Endothelial cell of umbilical vein (primary cell): ENCODE measurements at regions not wholly inside any gene's neighbourhood (a gene's known extent, or its start where the extent isn't known, plus 50 kb on each side); places are given as distances from the start of the nearest gene placed in this dataset.

ENCODE experiments used
- BruUV-seq: library from RNA; stranded (reverse); fragments of 400-500 nt; replicated peaks from 2 replicates; lab custom pipeline; 2021; lab: Mats Ljungman, UMichigan
- CTCF ChIA-PET: fragments of 300-600, 350-600 bp; sonication (Branson Sonifier 250); formaldehyde crosslinking; loops from one replicate; lab custom pipeline; 2021; ENCODE audit warnings: antibody characterized with exemption, inconsistent platforms; lab: Charles Lee
- POLR2A ChIA-PET: fragments of 300-600, 350-600 bp; sonication (Branson Sonifier 250); formaldehyde crosslinking; loops from one replicate; lab custom pipeline; 2021; ENCODE audit warnings: antibody characterized with exemption, inconsistent platforms; lab: Charles Lee
- DNase-seq: peaks from one replicate; pipeline ENCODE4 v3.0.0-alpha.2; 2011; ENCODE audit warnings: low read depth, low spot score
- FAIRE-seq: peaks from 2 replicates; lab custom pipeline; 2011; peaks lifted over from hg19 to GRCh38; lab: Jason Lieb, UNC
- H2AFZ ChIP-seq: 2 replicates; pipeline ENCODE4 v1.6.0; 2012; ENCODE audit warnings: low read depth, low read length, control low read depth, inconsistent platforms
- H3K27ac ChIP-seq: 2 replicates; pipeline ENCODE4 v1.5.1; 2011; ENCODE audit warnings: low read depth, mild to moderate bottlenecking, control low read depth, low read length, moderate library complexity; ENCODE audit not compliant: insufficient read depth
- H3K27me3 ChIP-seq, 2 experiments: 2 replicates each; pipeline versions ENCODE4 v1.6.0 to v1.6.1; 2011; ENCODE audit warnings: low read length in 2 of 2, mixed read lengths in 1 of 2; ENCODE audit not compliant: control insufficient read depth in 2 of 2, insufficient read depth in 2 of 2
- H3K36me3 ChIP-seq, 2 experiments: 2 replicates in 1 of 2; 3 replicates in 1 of 2; pipeline ENCODE4 v1.5.1; 2011; ENCODE audit warnings: low read length in 2 of 2, mild to moderate bottlenecking in 1 of 2, moderate library complexity in 1 of 2; ENCODE audit not compliant: control insufficient read depth in 2 of 2, insufficient read depth in 2 of 2; ENCODE audit errors: extremely low read depth in 1 of 2
- H3K4me1 ChIP-seq: 3 replicates; pipeline ENCODE4 v1.5.1; 2011; ENCODE audit warnings: mild to moderate bottlenecking, low read length; ENCODE audit not compliant: control insufficient read depth, insufficient read depth; ENCODE audit errors: extremely low read depth
- H3K4me2 ChIP-seq: 2 replicates; pipeline ENCODE4 v1.6.1; 2011; ENCODE audit warnings: low read length, control low read depth, mixed read lengths; ENCODE audit not compliant: insufficient read depth
- H3K4me3 ChIP-seq, 3 experiments: fragments of 200-600 bp in 1 of 3; sonication (generic), shearing (Covaris generic) in 1 of 3; replicated peaks in 1 of 3; 2 replicates each; pipeline ENCODE4 v1.5.1; 2011 to 2016; ENCODE audit warnings: control low read depth in 3 of 3, low read length in 3 of 3, mild to moderate bottlenecking in 2 of 3, inconsistent platforms in 1 of 3, low read depth in 1 of 3, moderate library complexity in 1 of 3; ENCODE audit not compliant: insufficient read depth in 1 of 3
- H3K79me2 ChIP-seq: 2 replicates; pipeline ENCODE4 v1.6.0; 2012; ENCODE audit warnings: low read length, inconsistent platforms; ENCODE audit not compliant: control insufficient read depth, insufficient read depth
- H3K9ac ChIP-seq: replicated peaks from 2 replicates; pipeline ENCODE3; 2011; ENCODE audit warnings: low read length, control low read depth; ENCODE audit not compliant: insufficient read depth; ENCODE audit errors: extremely low read depth
- H3K9me1 ChIP-seq: replicated peaks from 3 replicates; pipeline ENCODE4 v1.6.0; 2011; ENCODE audit warnings: mild to moderate bottlenecking, low read length; ENCODE audit not compliant: control insufficient read depth, insufficient read depth; ENCODE audit errors: extremely low read depth
- H3K9me3 ChIP-seq: replicated peaks from 2 replicates; pipeline ENCODE4 v1.5.1; 2012; ENCODE audit warnings: low read length, inconsistent platforms; ENCODE audit not compliant: control insufficient read depth, insufficient read depth
- H4K20me1 ChIP-seq: replicated peaks from 2 replicates; pipeline ENCODE3; 2011; ENCODE audit warnings: mild to moderate bottlenecking, low read length; ENCODE audit not compliant: control insufficient read depth, insufficient read depth; ENCODE audit errors: extremely low read depth
- EZH2 ChIP-seq: IDR thresholded peaks from 2 replicates; pipeline ENCODE4 v1.6.1; 2012; ENCODE audit warnings: borderline replicate concordance, low read depth, mild to moderate bottlenecking, moderate library complexity, low read length, inconsistent platforms; ENCODE audit not compliant: severe bottlenecking
- FOS ChIP-seq: IDR thresholded peaks from 2 replicates; pipeline ENCODE4 v1.6.1; 2011; ENCODE audit warnings: mild to moderate bottlenecking, low read length, moderate library complexity, borderline replicate concordance; ENCODE audit not compliant: insufficient read depth
- GATA2 ChIP-seq: IDR thresholded peaks from 2 replicates; pipeline ENCODE4 v1.7.0; 2011; ENCODE audit warnings: low read depth, mild to moderate bottlenecking, moderate library complexity, mixed read lengths, low read length; ENCODE audit not compliant: insufficient read length, insufficient read depth
- JUN ChIP-seq: IDR thresholded peaks from 2 replicates; pipeline ENCODE4 v1.6.1; 2011; ENCODE audit warnings: borderline replicate concordance, low read depth; ENCODE audit not compliant: insufficient read length, insufficient read depth
- MYC ChIP-seq: IDR thresholded peaks from one replicate; pipeline ENCODE4 v1.6.1; 2011; ENCODE audit warnings: mild to moderate bottlenecking, low read depth, low read length
- POLR2A ChIP-seq: IDR thresholded peaks from 2 replicates; pipeline ENCODE4 v1.6.1; 2012; ENCODE audit warnings: low read depth, mild to moderate bottlenecking, control low read depth, low read length
- POLR2AphosphoS5 ChIP-seq: IDR thresholded peaks from 2 replicates; pipeline ENCODE4 v1.6.1; 2012; ENCODE audit warnings: low read depth, mild to moderate bottlenecking, control low read depth, low read length, moderate library complexity; ENCODE audit not compliant: insufficient read depth
- dilution Hi-C: fragments of 300-500 bp; cut with MboI; formaldehyde crosslinking; loops from one replicate; pipeline ENCODE4 v1.15.0; 2019; ENCODE audit warnings: low sequenced_read_pairs; ENCODE audit not compliant: extremely low pct_ligation_motif_present
- intact Hi-C: fragments of 100-400 bp; cut with micrococcal nuclease; formaldehyde crosslinking; loops from one replicate; pipeline ENCODE4 v1.10.0; 2022
- TF ChIP-seq, protein P1 (sequence below): IDR thresholded peaks from 2 replicates; pipeline ENCODE4 v1.6.1; 2011; ENCODE audit not compliant: insufficient read depth, insufficient read length
- TF ChIP-seq, protein P2 (sequence below), 2 donors: IDR thresholded peaks; 1 replicate in 1 of 2; 2 replicates in 1 of 2; pipeline ENCODE4 v1.5.1; 2011; ENCODE audit warnings: low read length in 2 of 2, mild to moderate bottlenecking in 2 of 2, moderate library complexity in 2 of 2, control low read depth in 1 of 2, inconsistent platforms in 1 of 2, low read depth in 1 of 2; ENCODE audit not compliant: insufficient read depth in 1 of 2; ENCODE audit errors: extremely low read depth in 1 of 2

- no peaks in the 10 kb centered on the region for H3K36me3 ChIP-seq
- BruUV-seq = no TSS peak
- no peak for DNase-seq
- H4K20me1 ChIP-seq = no peaks in the 10 kb centered on the region
- H2AFZ ChIP-seq = no peak overlapping the region
- intact Hi-C loops (no loop called here), dilution Hi-C loops (no loop called here)
- H3K9ac ChIP-seq = no peak overlapping the region
- TF ChIP-seq, protein P1, sequence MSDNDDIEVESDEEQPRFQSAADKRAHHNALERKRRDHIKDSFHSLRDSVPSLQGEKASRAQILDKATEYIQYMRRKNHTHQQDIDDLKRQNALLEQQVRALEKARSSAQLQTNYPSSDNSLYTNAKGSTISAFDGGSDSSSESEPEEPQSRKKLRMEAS = no peak
- no peak for TF ChIP-seq MYC
- TF ChIP-seq EZH2 = no peak
- TF ChIP-seq POLR2A = no peak
- TF ChIP-seq, protein P2, sequence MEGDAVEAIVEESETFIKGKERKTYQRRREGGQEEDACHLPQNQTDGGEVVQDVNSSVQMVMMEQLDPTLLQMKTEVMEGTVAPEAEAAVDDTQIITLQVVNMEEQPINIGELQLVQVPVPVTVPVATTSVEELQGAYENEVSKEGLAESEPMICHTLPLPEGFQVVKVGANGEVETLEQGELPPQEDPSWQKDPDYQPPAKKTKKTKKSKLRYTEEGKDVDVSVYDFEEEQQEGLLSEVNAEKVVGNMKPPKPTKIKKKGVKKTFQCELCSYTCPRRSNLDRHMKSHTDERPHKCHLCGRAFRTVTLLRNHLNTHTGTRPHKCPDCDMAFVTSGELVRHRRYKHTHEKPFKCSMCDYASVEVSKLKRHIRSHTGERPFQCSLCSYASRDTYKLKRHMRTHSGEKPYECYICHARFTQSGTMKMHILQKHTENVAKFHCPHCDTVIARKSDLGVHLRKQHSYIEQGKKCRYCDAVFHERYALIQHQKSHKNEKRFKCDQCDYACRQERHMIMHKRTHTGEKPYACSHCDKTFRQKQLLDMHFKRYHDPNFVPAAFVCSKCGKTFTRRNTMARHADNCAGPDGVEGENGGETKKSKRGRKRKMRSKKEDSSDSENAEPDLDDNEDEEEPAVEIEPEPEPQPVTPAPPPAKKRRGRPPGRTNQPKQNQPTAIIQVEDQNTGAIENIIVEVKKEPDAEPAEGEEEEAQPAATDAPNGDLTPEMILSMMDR (IDR thresholded peaks at IDR 0.05; ENCODE audit: extremely low read depth in 1 of 2, insufficient read depth in 1 of 2, low read depth in 1 of 2, low read length in 2 of 2) = no peak
- TF ChIP-seq JUN = no peak
- no peak for TF ChIP-seq FOS
- no peak for TF ChIP-seq POLR2AphosphoS5
- no peak for TF ChIP-seq GATA2
- H3K9me3 ChIP-seq = no peaks in the 10 kb centered on the region
- no peaks in the 10 kb centered on the region for H3K9me1 ChIP-seq
- FAIRE-seq = no peak
- H3K27me3 ChIP-seq = no peaks in the 10 kb centered on the region
- no peak overlapping the region for H3K4me2 ChIP-seq
- no peak overlapping the region for H3K27ac ChIP-seq
- POLR2A ChIA-PET = no interaction called here
- CTCF ChIA-PET = no interaction called here
- H3K4me3 ChIP-seq = no peak overlapping the region
- H3K4me1 ChIP-seq = no peaks in the 10 kb centered on the region
- H3K79me2 ChIP-seq = no peaks in the 10 kb centered on the region
Measured at GRCh38 chr7:46626261-46626660, 705.2 kb upstream of the IGFBP3 start.
